Parathyroid adenoma (tissue), 2 donors: ENCODE measurements at regions not wholly inside any gene's neighbourhood (a gene's known extent, or its start where the extent isn't known, plus 50 kb on each side); places are given as distances from the start of the nearest gene placed in this dataset.
"Not testable (repeated sequence)": the region's sequence is repeated elsewhere in the genome, so short reads cannot be mapped to it uniquely, and the experiment has no call there.

ENCODE experiments used
- H2AFZ ChIP-seq: fragments of 300-600 bp; sonication (generic); one replicate; pipeline ENCODE4 v1.7.0; 2017; ENCODE audit warnings: antibody characterized with exemption, mild to moderate bottlenecking
- H3K27ac ChIP-seq: fragments of 300-600 bp; sonication (generic); one replicate; pipeline ENCODE4 v1.7.0; 2017
- H3K27me3 ChIP-seq: fragments of 300-600 bp; sonication (generic); one replicate; pipeline ENCODE4 v1.7.0; 2017; ENCODE audit warnings: low read length; ENCODE audit not compliant: control insufficient read depth, insufficient read depth
- H3K36me3 ChIP-seq: fragments of 300-600 bp; sonication (generic); one replicate; pipeline ENCODE4 v1.7.0; 2017; ENCODE audit warnings: low read length; ENCODE audit not compliant: control insufficient read depth, insufficient read depth
- H3K4me1 ChIP-seq: fragments of 300-600 bp; sonication (generic); one replicate; pipeline ENCODE4 v1.7.0; 2017; ENCODE audit warnings: control low read depth
- H3K4me2 ChIP-seq: fragments of 300-600 bp; sonication (generic); one replicate; pipeline ENCODE4 v1.7.0; 2017; ENCODE audit warnings: low read length
- H3K4me3 ChIP-seq: fragments of 300-600 bp; sonication (generic); one replicate; pipeline ENCODE4 v1.7.0; 2017; ENCODE audit warnings: low read depth, low read length
- H3K79me2 ChIP-seq: fragments of 300-600 bp; sonication (generic); one replicate; pipeline ENCODE4 v1.7.0; 2017; ENCODE audit warnings: control low read depth
- H3K9ac ChIP-seq: fragments of 300-600 bp; sonication (generic); one replicate; pipeline ENCODE4 v1.7.0; 2017; ENCODE audit warnings: mild to moderate bottlenecking
- H3K9me3 ChIP-seq: fragments of 300-600 bp; sonication (generic); one replicate; pipeline ENCODE4 v1.7.0; 2017; ENCODE audit warnings: low read length; ENCODE audit not compliant: control insufficient read depth
- TF ChIP-seq, protein P1 (sequence below): fragments of 300-600 bp; sonication (generic); IDR thresholded peaks from one replicate; pipeline ENCODE4 v1.7.0; 2017; ENCODE audit warnings: antibody characterized with exemption, mild to moderate bottlenecking
- donor health status: primary hyperparathyroidism.

DNA sequence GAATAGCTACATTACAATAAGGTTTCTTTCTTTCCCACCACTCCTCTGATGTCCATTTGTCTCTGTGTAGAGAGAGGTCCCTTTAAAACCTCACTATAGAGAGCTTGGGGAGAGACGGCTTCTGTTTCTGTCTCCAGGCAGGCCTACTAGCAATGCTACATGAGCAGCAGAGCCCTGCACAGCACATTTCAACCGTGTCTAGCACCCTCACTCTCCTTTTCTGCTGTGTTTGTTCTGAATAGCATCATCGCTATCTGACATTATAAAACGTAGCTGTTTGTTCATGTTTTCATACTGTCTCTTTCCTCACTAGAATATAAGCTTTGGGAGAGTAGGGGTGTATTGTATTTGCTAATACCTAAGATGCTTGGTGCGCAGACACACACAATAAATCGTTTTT lies 487.8 kb upstream of the DPP6 start:
- no peak overlapping the region for H3K9ac ChIP-seq
- no peak overlapping the region for H3K4me3 ChIP-seq
- no peaks in the 10 kb centered on the region for H3K4me1 ChIP-seq
- TF ChIP-seq, protein P1, sequence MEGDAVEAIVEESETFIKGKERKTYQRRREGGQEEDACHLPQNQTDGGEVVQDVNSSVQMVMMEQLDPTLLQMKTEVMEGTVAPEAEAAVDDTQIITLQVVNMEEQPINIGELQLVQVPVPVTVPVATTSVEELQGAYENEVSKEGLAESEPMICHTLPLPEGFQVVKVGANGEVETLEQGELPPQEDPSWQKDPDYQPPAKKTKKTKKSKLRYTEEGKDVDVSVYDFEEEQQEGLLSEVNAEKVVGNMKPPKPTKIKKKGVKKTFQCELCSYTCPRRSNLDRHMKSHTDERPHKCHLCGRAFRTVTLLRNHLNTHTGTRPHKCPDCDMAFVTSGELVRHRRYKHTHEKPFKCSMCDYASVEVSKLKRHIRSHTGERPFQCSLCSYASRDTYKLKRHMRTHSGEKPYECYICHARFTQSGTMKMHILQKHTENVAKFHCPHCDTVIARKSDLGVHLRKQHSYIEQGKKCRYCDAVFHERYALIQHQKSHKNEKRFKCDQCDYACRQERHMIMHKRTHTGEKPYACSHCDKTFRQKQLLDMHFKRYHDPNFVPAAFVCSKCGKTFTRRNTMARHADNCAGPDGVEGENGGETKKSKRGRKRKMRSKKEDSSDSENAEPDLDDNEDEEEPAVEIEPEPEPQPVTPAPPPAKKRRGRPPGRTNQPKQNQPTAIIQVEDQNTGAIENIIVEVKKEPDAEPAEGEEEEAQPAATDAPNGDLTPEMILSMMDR: no peak
- no peaks in the 10 kb centered on the region for H3K79me2 ChIP-seq
- H3K36me3 ChIP-seq: no peaks in the 10 kb centered on the region
- no peaks in the 10 kb centered on the region for H3K9me3 ChIP-seq
- no peak overlapping the region for H3K27ac ChIP-seq
- no peak overlapping the region for H3K4me2 ChIP-seq
- no peaks in the 10 kb centered on the region for H3K27me3 ChIP-seq
- H2AFZ ChIP-seq: no peak overlapping the region

DNA sequence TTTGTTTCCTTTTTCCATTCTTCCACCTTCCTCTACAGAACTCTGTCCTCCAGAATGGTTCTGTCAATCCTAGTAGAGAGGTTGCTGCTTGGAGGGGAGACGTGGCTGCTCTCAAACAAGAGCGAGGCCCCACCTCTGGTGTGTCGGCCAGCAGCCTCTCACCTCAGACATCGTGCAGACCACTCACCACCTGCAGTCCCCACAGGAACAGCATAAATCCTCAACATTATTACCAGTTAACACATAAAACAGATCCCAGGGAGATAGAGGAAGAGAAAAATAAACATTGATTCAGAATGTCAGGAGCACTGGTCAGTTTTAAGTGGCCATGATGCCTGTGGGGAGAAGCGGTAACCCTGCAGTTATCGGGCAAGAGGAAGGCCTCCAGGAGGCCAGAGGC lies 485.9 kb upstream of the DPP6 start:
- no peak overlapping the region for H3K27ac ChIP-seq
- H3K79me2 ChIP-seq: no peaks in the 10 kb centered on the region
- H2AFZ ChIP-seq: no peak overlapping the region
- H3K4me1 ChIP-seq: no peaks in the 10 kb centered on the region
- H3K4me3 ChIP-seq: no peak overlapping the region
- no peak overlapping the region for H3K4me2 ChIP-seq
- TF ChIP-seq, protein P1: no peak
- H3K27me3 ChIP-seq: no peaks in the 10 kb centered on the region
- no peaks in the 10 kb centered on the region for H3K36me3 ChIP-seq
- H3K9ac ChIP-seq: no peak overlapping the region
- H3K9me3 ChIP-seq: no peaks in the 10 kb centered on the region

DNA sequence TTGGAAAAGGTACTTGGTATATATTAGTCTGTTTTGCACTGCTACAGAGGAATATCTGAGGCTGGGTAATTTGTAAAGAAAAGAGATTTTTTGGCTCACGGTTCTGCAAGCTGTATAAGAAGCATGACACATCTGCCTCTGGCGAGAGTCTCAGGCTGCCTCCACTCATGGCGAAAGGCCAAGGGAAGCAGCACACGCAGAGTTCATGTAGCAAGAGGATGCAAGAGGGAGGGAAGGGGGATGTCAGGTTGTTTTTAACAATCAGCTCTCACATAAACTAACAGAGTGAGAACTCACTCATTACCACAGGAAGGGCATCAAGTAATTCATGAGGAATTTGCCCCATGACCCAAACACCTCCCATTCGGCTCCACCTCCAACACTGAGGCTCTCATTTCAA lies 484.8 kb upstream of the DPP6 start:
- Histone ChIP-seq H3K27ac (no peak overlapping the region), H2AFZ (no peak overlapping the region), H3K4me1 (no peaks in the 10 kb centered on the region), H3K4me3 (no peak overlapping the region), H3K9ac (no peak overlapping the region), H3K79me2 (no peaks in the 10 kb centered on the region), H3K27me3 (no peaks in the 10 kb centered on the region), H3K9me3 (no peaks in the 10 kb centered on the region), H3K4me2 (no peak overlapping the region), H3K36me3 (no peaks in the 10 kb centered on the region)
- TF ChIP-seq, protein P1: no peak

DNA sequence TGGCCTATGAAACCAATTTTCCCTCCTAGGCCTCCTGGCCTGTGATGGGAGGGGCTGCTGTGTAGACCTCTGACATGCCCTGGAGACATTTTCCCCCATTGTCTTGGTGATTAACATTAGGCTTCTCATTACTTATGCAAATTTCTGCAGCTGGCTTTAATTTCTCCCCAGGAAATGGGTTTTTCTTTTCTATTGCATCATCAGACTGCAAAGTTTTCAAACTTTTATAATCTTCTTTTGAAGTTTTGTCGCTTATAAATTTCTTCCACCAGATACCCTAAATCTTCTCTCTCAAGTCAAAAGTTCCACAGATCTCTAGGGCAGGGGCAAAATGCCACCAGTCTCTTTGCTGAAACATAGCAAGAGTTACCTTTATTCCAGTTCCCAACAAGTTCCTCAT lies 482.7 kb upstream of the DPP6 start:
- not testable (repeated sequence) for H2AFZ ChIP-seq, H3K27ac ChIP-seq, H3K9ac ChIP-seq, H3K9me3 ChIP-seq, H3K4me3 ChIP-seq, H3K79me2 ChIP-seq, H3K27me3 ChIP-seq, H3K4me2 ChIP-seq, H3K4me1 ChIP-seq, H3K36me3 ChIP-seq

DNA sequence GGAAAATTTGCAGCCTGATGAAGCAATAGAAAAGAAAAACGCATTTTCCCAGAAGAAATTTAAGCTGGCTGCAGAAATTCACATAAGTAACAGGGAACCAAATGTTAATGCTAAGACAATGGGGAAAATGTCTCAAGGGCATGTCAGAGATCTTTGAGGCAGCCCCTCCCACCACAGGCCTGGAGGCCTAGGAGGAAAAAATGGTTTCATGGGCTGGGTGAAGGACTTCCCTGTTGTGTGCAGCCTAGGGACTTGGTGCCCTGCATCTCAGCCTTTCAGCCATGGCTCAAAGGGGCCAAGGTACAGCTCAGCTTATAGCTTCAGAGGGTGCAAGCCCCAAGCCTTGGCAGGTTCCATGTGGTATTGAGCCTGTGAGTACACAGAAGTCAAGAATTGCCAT lies 476.1 kb upstream of the DPP6 start:
- Histone ChIP-seq H3K4me3 (no peak overlapping the region), H3K27ac (no peak overlapping the region), H3K4me2 (no peak overlapping the region), H3K4me1 (no peaks in the 10 kb centered on the region), H3K36me3 (no peaks in the 10 kb centered on the region), H3K9me3 (no peaks in the 10 kb centered on the region), H3K9ac (no peak overlapping the region), H3K27me3 (no peaks in the 10 kb centered on the region), H2AFZ (no peak overlapping the region), H3K79me2 (no peaks in the 10 kb centered on the region)
- TF ChIP-seq, protein P1: no peak
